ENCODE measurements at regions not wholly inside any gene's neighbourhood (a gene's known extent, or its start where the extent isn't known, plus 50 kb on each side); places are given as distances from the start of the nearest gene placed in this dataset.

GRCh38 chr10:55160655-55161283 is 359.7 kb upstream of the PCDH15 start:
- Mint-ChIP-seq H3K4me1 (no peaks in the 10 kb centered on the region), H3K27me3 (no peaks in the 10 kb centered on the region), H3K4me3 (no peak overlapping the region), H3K9me3 (ENCODE audit: low read depth) (peaks cover 6% of the 10 kb centered on the region), H3K36me3 (ENCODE audit: low read depth) (no peaks in the 10 kb centered on the region), H3K27ac (no peak overlapping the region)
- ATAC-seq, result no peak
- no peak for DNase-seq
- ChIA-PET CTCF (no interaction called here), POLR2A (no interaction called here)
- intact Hi-C loops (cut with DNase I, micrococcal nuclease), result no loop called here

GRCh38 chr10:55158633-55159032 is 357.6 kb upstream of the PCDH15 start:
- DNase-seq, result no peak
- ChIA-PET POLR2A (no interaction called here), CTCF (no interaction called here)
- Mint-ChIP-seq H3K27ac (no peak overlapping the region), H3K27me3 (no peaks in the 10 kb centered on the region), H3K9me3 (ENCODE audit: low read depth) (peaks cover 6% of the 10 kb centered on the region), H3K36me3 (ENCODE audit: low read depth) (no peaks in the 10 kb centered on the region), H3K4me1 (no peaks in the 10 kb centered on the region), H3K4me3 (no peak overlapping the region)
- ATAC-seq, result no peak
- intact Hi-C loops (cut with DNase I, micrococcal nuclease), result no loop called here

- no peaks in the 10 kb centered on the region for H3K4me1 Mint-ChIP-seq
- ChIA-PET POLR2A (no interaction called here), CTCF (no interaction called here)
- intact Hi-C loops (cut with DNase I, micrococcal nuclease), result no loop called here
- ATAC-seq, result no peak
- H3K27ac Mint-ChIP-seq, result no peak overlapping the region
- H3K36me3 Mint-ChIP-seq (ENCODE audit: low read depth), result no peaks in the 10 kb centered on the region
- H3K4me3 Mint-ChIP-seq, result no peak overlapping the region
- DNase-seq, result no peak
- H3K27me3 Mint-ChIP-seq, result no peaks in the 10 kb centered on the region
- H3K9me3 Mint-ChIP-seq (ENCODE audit: low read depth), result peaks cover 5% of the 10 kb centered on the region
These were observed 345.0 kb upstream of the PCDH15 start for GRCh38 chr10:55146032-55146431.

GRCh38 chr10:55144001-55144400 is 343.0 kb upstream of the PCDH15 start:
- no peak overlapping the region for H3K4me3 Mint-ChIP-seq
- no peak overlapping the region for H3K27ac Mint-ChIP-seq
- ChIA-PET CTCF (no interaction called here), POLR2A (no interaction called here)
- intact Hi-C loops (cut with DNase I, micrococcal nuclease), result no loop called here
- no peaks in the 10 kb centered on the region for H3K4me1 Mint-ChIP-seq
- H3K36me3 Mint-ChIP-seq (ENCODE audit: low read depth), result no peaks in the 10 kb centered on the region
- H3K9me3 Mint-ChIP-seq (ENCODE audit: low read depth), result peaks cover 5% of the 10 kb centered on the region
- DNase-seq (no peak), ATAC-seq (no peak)
- no peaks in the 10 kb centered on the region for H3K27me3 Mint-ChIP-seq

GRCh38 chr10:55141892-55142291 is 340.9 kb upstream of the PCDH15 start:
- no peaks in the 10 kb centered on the region for H3K27me3 Mint-ChIP-seq
- no peak overlapping the region for H3K4me3 Mint-ChIP-seq
- DNase-seq, result no peak
- intact Hi-C loops (cut with DNase I, micrococcal nuclease), result no loop called here
- CTCF ChIA-PET, result no interaction called here
- no peak for ATAC-seq
- no peaks in the 10 kb centered on the region for H3K4me1 Mint-ChIP-seq
- POLR2A ChIA-PET, result interaction anchor here (0.7 kb wide), 1 partner anchor 26 kb away, joined by 4 read pairs; no protein-coding TSS in a partner anchor
- H3K9me3 Mint-ChIP-seq (ENCODE audit: low read depth), result peaks cover 5% of the 10 kb centered on the region
- H3K36me3 Mint-ChIP-seq (ENCODE audit: low read depth), result no peaks in the 10 kb centered on the region
- H3K27ac Mint-ChIP-seq, result no peak overlapping the region

- no peaks in the 10 kb centered on the region for H3K36me3 Mint-ChIP-seq (ENCODE audit: low read depth)
- ChIA-PET CTCF (no interaction called here), POLR2A (no interaction called here)
- ATAC-seq (no peak), DNase-seq (no peak)
- H3K27me3 Mint-ChIP-seq, result no peaks in the 10 kb centered on the region
- H3K27ac Mint-ChIP-seq, result no peak overlapping the region
- H3K9me3 Mint-ChIP-seq (ENCODE audit: low read depth), result peaks cover 3% of the 10 kb centered on the region
- intact Hi-C loops (cut with DNase I, micrococcal nuclease), result no loop called here
- H3K4me3 Mint-ChIP-seq, result no peak overlapping the region
- H3K4me1 Mint-ChIP-seq, result no peaks in the 10 kb centered on the region
These were observed 336.0 kb upstream of the PCDH15 start for GRCh38 chr10:55137063-55137462.

- ATAC-seq (no peak), DNase-seq (no peak)
- peaks cover 2% of the 10 kb centered on the region for H3K9me3 Mint-ChIP-seq (ENCODE audit: low read depth)
- H3K27ac Mint-ChIP-seq, result no peak overlapping the region
- ChIA-PET POLR2A (interaction anchor here (0.5 kb wide), 1 partner anchor 44 kb away, joined by 3 read pairs; no protein-coding TSS in a partner anchor), CTCF (interaction anchor here (0.6 kb wide), 1 partner anchor 602 kb away, joined by 4 read pairs; no protein-coding TSS in a partner anchor)
- no peaks in the 10 kb centered on the region for H3K4me1 Mint-ChIP-seq
- no peaks in the 10 kb centered on the region for H3K27me3 Mint-ChIP-seq
- H3K36me3 Mint-ChIP-seq (ENCODE audit: low read depth), result no peaks in the 10 kb centered on the region
- intact Hi-C loops (cut with DNase I, micrococcal nuclease), result no loop called here
- no peak overlapping the region for H3K4me3 Mint-ChIP-seq
These were observed 303.7 kb upstream of the PCDH15 start for GRCh38 chr10:55104738-55105137.

GRCh38 chr10:55098452-55098851 is 297.4 kb upstream of the PCDH15 start:
- CTCF ChIA-PET, result no interaction called here
- Mint-ChIP-seq H3K27ac (no peak overlapping the region), H3K27me3 (no peaks in the 10 kb centered on the region), H3K4me3 (no peak overlapping the region), H3K9me3 (ENCODE audit: low read depth) (no peaks in the 10 kb centered on the region), H3K36me3 (ENCODE audit: low read depth) (no peaks in the 10 kb centered on the region), H3K4me1 (no peaks in the 10 kb centered on the region)
- POLR2A ChIA-PET, result no interaction called here
- DNase-seq, result no peak
- intact Hi-C loops (cut with DNase I, micrococcal nuclease), result no loop called here
- no peak for ATAC-seq

- DNase-seq, result no peak
- Mint-ChIP-seq H3K27me3 (no peaks in the 10 kb centered on the region), H3K4me3 (no peak overlapping the region), H3K27ac (no peak overlapping the region), H3K4me1 (no peaks in the 10 kb centered on the region), H3K9me3 (ENCODE audit: low read depth) (no peaks in the 10 kb centered on the region), H3K36me3 (ENCODE audit: low read depth) (no peaks in the 10 kb centered on the region)
- ATAC-seq, result no peak
- intact Hi-C loops (cut with DNase I, micrococcal nuclease), result loop anchor here in 1 of 2 experiments (2.0 to 5.0 kb wide), 2 partner anchors 173 to 410 kb away; no protein-coding TSS in a partner anchor
- CTCF ChIA-PET, result interaction anchor here (0.7 to 1.0 kb wide), 2 partner anchors 39 to 1495 kb away, joined by 3 read pairs; no protein-coding TSS in a partner anchor
- POLR2A ChIA-PET, result no interaction called here
These were observed 290.8 kb upstream of the PCDH15 start for GRCh38 chr10:55091691-55092328.

- no peak overlapping the region for H3K27ac Mint-ChIP-seq
- peaks cover 14% of the 10 kb centered on the region for H3K9me3 Mint-ChIP-seq (ENCODE audit: low read depth)
- ChIA-PET CTCF (interaction anchor here (0.5 kb wide), 1 partner anchor 1615 kb away, joined by 3 read pairs; no protein-coding TSS in a partner anchor), POLR2A (interaction anchor here (0.7 kb wide), 1 partner anchor 40 kb away, joined by 3 read pairs; no protein-coding TSS in a partner anchor)
- no peak for ATAC-seq
- H3K4me1 Mint-ChIP-seq, result no peaks in the 10 kb centered on the region
- intact Hi-C loops (cut with DNase I, micrococcal nuclease), result no loop called here
- no peaks in the 10 kb centered on the region for H3K27me3 Mint-ChIP-seq
- no peak overlapping the region for H3K4me3 Mint-ChIP-seq
- H3K36me3 Mint-ChIP-seq (ENCODE audit: low read depth), result no peaks in the 10 kb centered on the region
- no peak for DNase-seq
These were observed 277.1 kb upstream of the PCDH15 start for GRCh38 chr10:55078121-55078520.

GRCh38 chr10:55065185-55065584 is 264.2 kb upstream of the PCDH15 start:
- DNase-seq (no peak), ATAC-seq (no peak)
- Mint-ChIP-seq H3K9me3 (ENCODE audit: low read depth) (peaks cover 9% of the 10 kb centered on the region), H3K36me3 (ENCODE audit: low read depth) (no peaks in the 10 kb centered on the region), H3K4me1 (no peaks in the 10 kb centered on the region), H3K4me3 (no peak overlapping the region), H3K27ac (no peak overlapping the region), H3K27me3 (no peaks in the 10 kb centered on the region)
- POLR2A ChIA-PET, result interaction anchor here (0.5 kb wide), 1 partner anchor 1552 kb away, joined by 5 read pairs; no protein-coding TSS in a partner anchor
- CTCF ChIA-PET, result no interaction called here
- intact Hi-C loops (cut with DNase I, micrococcal nuclease), result no loop called here

GRCh38 chr10:55063811-55064210 is 262.8 kb upstream of the PCDH15 start:
- ATAC-seq, result no peak
- POLR2A ChIA-PET, result no interaction called here
- Mint-ChIP-seq H3K9me3 (ENCODE audit: low read depth) (peaks cover 9% of the 10 kb centered on the region), H3K27ac (no peak overlapping the region), H3K4me3 (no peak overlapping the region), H3K27me3 (no peaks in the 10 kb centered on the region), H3K36me3 (ENCODE audit: low read depth) (no peaks in the 10 kb centered on the region), H3K4me1 (no peaks in the 10 kb centered on the region)
- CTCF ChIA-PET, result no interaction called here
- intact Hi-C loops (cut with DNase I, micrococcal nuclease), result no loop called here
- DNase-seq, result no peak
